ENCODE measurements at regions not wholly inside any gene's neighbourhood (a gene's known extent, or its start where the extent isn't known, plus 50 kb on each side); places are given as distances from the start of the nearest gene placed in this dataset.
"Not testable (repeated sequence)": the region's sequence is repeated elsewhere in the genome, so short reads cannot be mapped to it uniquely, and the experiment has no call there.

GRCh38 chr2:16753025-16753424, 87.4 kb upstream of the CYRIA start:
- not testable (repeated sequence) for DNase-seq (ENCODE audit: low read depth)

GRCh38 chr2:16750925-16751214, 85.2 kb upstream of the CYRIA start:
- DNase-seq (ENCODE audit: low read depth), result not testable (repeated sequence)

- DNase-seq (ENCODE audit: low read depth), result no peak
These were observed 84.7 kb upstream of the CYRIA start for GRCh38 chr2:16750175-16750924.

GRCh38 chr2:16748511-16749266, 83.1 kb upstream of the CYRIA start:
- not testable (repeated sequence) for DNase-seq (ENCODE audit: low read depth)

- no peak for DNase-seq (ENCODE audit: low read depth)
These were observed 82.1 kb upstream of the CYRIA start for GRCh38 chr2:16747689-16748088.

GRCh38 chr2:16747257-16747656, 81.6 kb upstream of the CYRIA start:
- no peak for DNase-seq (ENCODE audit: low read depth)

GRCh38 chr2:16746833-16747232, 81.2 kb upstream of the CYRIA start:
- no peak for DNase-seq (ENCODE audit: low read depth)

- no peak for DNase-seq (ENCODE audit: low read depth)
These were observed 80.7 kb upstream of the CYRIA start for GRCh38 chr2:16746329-16746728.

- no peak for DNase-seq (ENCODE audit: low read depth)
These were observed 79.8 kb upstream of the CYRIA start for GRCh38 chr2:16745466-16745865.

GRCh38 chr2:16744521-16744920, 78.9 kb upstream of the CYRIA start:
- DNase-seq (ENCODE audit: low read depth), result no peak

GRCh38 chr2:16742026-16742425, 76.4 kb upstream of the CYRIA start:
- DNase-seq (ENCODE audit: low read depth), result no peak

GRCh38 chr2:16741498-16741897, 75.9 kb upstream of the CYRIA start:
- no peak for DNase-seq (ENCODE audit: low read depth)

GRCh38 chr2:16739778-16740581, 74.3 kb upstream of the CYRIA start:
- no peak for DNase-seq (ENCODE audit: low read depth)

- no peak for DNase-seq (ENCODE audit: low read depth)
These were observed 73.0 kb upstream of the CYRIA start for GRCh38 chr2:16738361-16739225.

GRCh38 chr2:16737812-16738211, 72.2 kb upstream of the CYRIA start:
- DNase-seq (ENCODE audit: low read depth), result no peak

GRCh38 chr2:16736633-16737032, 71.0 kb upstream of the CYRIA start:
- DNase-seq (ENCODE audit: low read depth), result no peak

- no peak for DNase-seq (ENCODE audit: low read depth)
These were observed 63.7 kb upstream of the CYRIA start for GRCh38 chr2:16729335-16729734.

GRCh38 chr2:16728351-16729136, 62.9 kb upstream of the CYRIA start:
- DNase-seq (ENCODE audit: low read depth), result no peak

GRCh38 chr2:16727849-16728248, 62.2 kb upstream of the CYRIA start:
- DNase-seq (ENCODE audit: low read depth), result not testable (repeated sequence)

- DNase-seq (ENCODE audit: low read depth), result no peak
These were observed 61.6 kb upstream of the CYRIA start for GRCh38 chr2:16727256-16727655.

- DNase-seq (ENCODE audit: low read depth), result no peak
These were observed 60.9 kb upstream of the CYRIA start for GRCh38 chr2:16726577-16726976.
